ENCODE measurements at regions not wholly inside any gene's neighbourhood (a gene's known extent, or its start where the extent isn't known, plus 50 kb on each side); places are given as distances from the start of the nearest gene placed in this dataset.

- DNase-seq (ENCODE audit: low read depth, low spot score) (no peak), FAIRE-seq (no peak)
- H3K9ac ChIP-seq (replicated peaks; ENCODE audit: extremely low read depth, insufficient read depth, low read length), result no peak overlapping the region
- no peak overlapping the region for H3K4me3 ChIP-seq (replicated peaks in 1 of 3; ENCODE audit: insufficient read depth in 1 of 3, low read depth in 1 of 3, low read length in 3 of 3)
- intact Hi-C loops (cut with micrococcal nuclease), result no loop called here
- H3K27ac ChIP-seq (ENCODE audit: insufficient read depth, low read depth, low read length), result no peak overlapping the region
- H3K9me1 ChIP-seq (replicated peaks; ENCODE audit: control insufficient read depth, extremely low read depth, insufficient read depth, low read length), result no peaks in the 10 kb centered on the region
- no peaks in the 10 kb centered on the region for H3K36me3 ChIP-seq (ENCODE audit: control insufficient read depth in 2 of 2, extremely low read depth in 1 of 2, insufficient read depth in 2 of 2, low read length in 2 of 2)
- no peak for TF ChIP-seq MYC (IDR thresholded peaks at IDR 0.05; ENCODE audit: low read depth, low read length)
- no peak for TF ChIP-seq POLR2A (IDR thresholded peaks at IDR 0.05; ENCODE audit: low read depth, low read length)
- TF ChIP-seq CTCF (IDR thresholded peaks at IDR 0.05; ENCODE audit: extremely low read depth in 1 of 2, insufficient read depth in 1 of 2, low read depth in 1 of 2, low read length in 2 of 2), result no peak
- no peak for TF ChIP-seq POLR2AphosphoS5 (IDR thresholded peaks at IDR 0.05; ENCODE audit: insufficient read depth, low read depth, low read length)
- no peak for TF ChIP-seq GATA2 (IDR thresholded peaks at IDR 0.05; ENCODE audit: insufficient read depth, insufficient read length, low read depth, low read length)
- no peak for TF ChIP-seq FOS (IDR thresholded peaks at IDR 0.05; ENCODE audit: borderline replicate concordance, insufficient read depth, low read length)
- TF ChIP-seq JUN (IDR thresholded peaks at IDR 0.05; ENCODE audit: borderline replicate concordance, insufficient read depth, insufficient read length, low read depth), result no peak
- no peak for TF ChIP-seq MAX (IDR thresholded peaks at IDR 0.05; ENCODE audit: insufficient read depth, insufficient read length)
- no peaks in the 10 kb centered on the region for H4K20me1 ChIP-seq (replicated peaks; ENCODE audit: control insufficient read depth, extremely low read depth, insufficient read depth, low read length)
- ChIA-PET POLR2A (no interaction called here), CTCF (no interaction called here)
- H3K4me1 ChIP-seq (ENCODE audit: control insufficient read depth, extremely low read depth, insufficient read depth, low read length), result no peaks in the 10 kb centered on the region
- no peaks in the 10 kb centered on the region for H3K79me2 ChIP-seq (ENCODE audit: control insufficient read depth, insufficient read depth, low read length)
- H3K9me3 ChIP-seq (replicated peaks; ENCODE audit: control insufficient read depth, insufficient read depth, low read length), result no peaks in the 10 kb centered on the region
- dilution Hi-C loops (cut with MboI; ENCODE audit: extremely low pct_ligation_motif_present, low sequenced_read_pairs), result no loop called here
- H3K27me3 ChIP-seq (ENCODE audit: control insufficient read depth in 2 of 2, insufficient read depth in 2 of 2, low read length in 2 of 2), result no peaks in the 10 kb centered on the region
- no peak overlapping the region for H3K4me2 ChIP-seq (ENCODE audit: insufficient read depth, low read length)
- H2AFZ ChIP-seq (ENCODE audit: low read depth, low read length), result no peak overlapping the region
- no TSS peak for BruUV-seq (replicated peaks)
These were observed 68.3 kb downstream of the CHST1 start for GRCh38 chr11:45597097-45597496.

All from endothelial cell of umbilical vein (primary cell).